Stimulated activated naive CD8-positive, alpha-beta T cell treated with anti-CD3 and anti-CD28 coated beads, Interleukin-15, amount 100 ng/mL, for 72 hours (primary cell): ENCODE measurements at regions not wholly inside any gene's neighbourhood (a gene's known extent, or its start where the extent isn't known, plus 50 kb on each side); places are given as distances from the start of the nearest gene placed in this dataset.
A peak's percentile ranks its signal among the peaks of the same experiment; 100 is the strongest.
"Not testable (repeated sequence)": the region's sequence is repeated elsewhere in the genome, so short reads cannot be mapped to it uniquely, and the experiment has no call there.

Source experiments
- ATAC-seq: fragments of 150-1000 bp; cut with Tn5 transposase; 2 replicates; pipeline ENCODE4 v1.10.0; 2021; ENCODE audit warnings: mild to moderate bottlenecking, moderate library complexity
- DNase-seq, 2 donors: peaks; one replicate each; pipeline ENCODE4 v3.0.0; 2021 to 2022
- H3K27ac Mint-ChIP-seq, 2 donors: one replicate each; pipeline ENCODE4 v1.8.0; 2022; ENCODE audit warnings: mild to moderate bottlenecking in 2 of 2, mixed read lengths in 2 of 2, moderate library complexity in 2 of 2
- H3K27me3 Mint-ChIP-seq: one replicate; pipeline ENCODE4 v1.8.0; 2022; ENCODE audit warnings: mixed read lengths
- H3K4me1 Mint-ChIP-seq: one replicate; pipeline ENCODE4 v1.8.0; 2022; ENCODE audit warnings: mild to moderate bottlenecking, mixed read lengths
- H3K4me3 Mint-ChIP-seq, 2 donors: one replicate each; pipeline ENCODE4 v1.8.0; 2022; ENCODE audit warnings: mild to moderate bottlenecking in 2 of 2, mixed read lengths in 2 of 2, moderate library complexity in 1 of 2
- H3K9me3 Mint-ChIP-seq, 2 donors: one replicate each; pipeline ENCODE4 v1.8.0; 2022; ENCODE audit warnings: mixed read lengths in 2 of 2

DNA sequence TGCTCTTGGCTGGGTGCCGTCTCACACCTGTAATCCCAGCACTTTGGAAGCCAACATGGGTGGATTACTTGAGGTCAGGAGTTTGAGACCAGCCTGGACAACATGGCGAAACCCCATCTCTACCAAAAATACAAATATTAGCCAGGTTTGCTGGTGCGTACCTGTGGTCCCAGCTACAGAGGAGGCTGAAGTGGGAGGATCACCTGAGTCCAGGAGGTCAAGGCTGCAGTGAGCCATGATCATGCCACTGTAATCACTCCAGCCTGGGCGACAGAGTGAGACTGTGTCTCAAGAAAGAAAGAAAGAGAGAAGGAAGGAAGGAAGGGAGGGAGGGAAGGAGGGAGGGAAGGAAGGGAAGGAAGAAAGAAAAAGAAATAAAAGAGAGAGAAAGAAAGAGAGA is 103.2 kb upstream of the RFX8 start:
- not testable (repeated sequence) for H3K4me1 Mint-ChIP-seq, H3K27me3 Mint-ChIP-seq, H3K4me3 Mint-ChIP-seq, ATAC-seq, DNase-seq
- H3K9me3 Mint-ChIP-seq: peaks cover 0 to 15% of the 10 kb centered on the region in 2 donors
- peak overlapping the region in 1 of 2 donors; percentile 63 for H3K27ac Mint-ChIP-seq

DNA sequence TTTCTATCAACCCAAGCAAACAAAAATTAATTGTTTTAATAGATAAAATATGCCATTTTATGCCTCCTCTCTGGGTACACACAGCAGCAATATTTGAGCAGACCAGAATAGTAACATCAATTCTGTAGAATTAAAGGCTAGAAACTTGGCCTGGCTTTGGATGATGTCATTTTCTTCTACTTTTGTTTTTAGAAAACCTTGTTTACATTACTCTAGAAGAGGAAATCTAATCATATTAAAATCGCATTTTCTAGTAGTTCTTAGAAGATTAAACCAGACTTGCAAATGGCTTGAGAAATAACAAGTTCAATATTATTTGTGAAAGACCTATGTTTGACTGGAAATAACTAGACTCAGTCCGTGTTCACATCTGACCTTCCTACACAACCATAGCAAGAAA is 102.3 kb upstream of the RFX8 start:
- DNase-seq: no peak
- Mint-ChIP-seq H3K4me3 (no peak overlapping the region), H3K27ac (no peak overlapping the region), H3K9me3 (peaks cover 0 to 14% of the 10 kb centered on the region in 2 donors), H3K4me1 (peaks cover 6% of the 10 kb centered on the region), H3K27me3 (no peaks in the 10 kb centered on the region)
- no peak for ATAC-seq

DNA sequence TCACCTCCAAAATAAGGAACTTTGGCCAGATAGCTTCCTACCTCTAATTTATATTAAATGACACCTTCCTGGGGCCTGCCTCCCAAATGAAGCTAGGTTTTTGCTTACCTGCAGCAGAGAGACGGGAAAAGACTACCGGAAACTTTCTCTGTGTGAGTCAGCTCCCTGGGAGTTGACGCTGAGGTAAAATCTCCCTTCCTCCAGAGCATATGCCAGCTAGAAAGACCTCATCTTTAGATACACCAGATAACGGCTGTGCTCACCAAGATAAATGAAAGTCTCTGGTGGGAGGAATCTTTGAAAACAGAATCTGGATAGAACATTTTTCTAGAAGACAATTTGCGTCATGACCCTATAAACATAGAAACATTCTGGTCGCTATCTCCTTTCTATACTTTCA is 99.7 kb upstream of the RFX8 start:
- no peaks in the 10 kb centered on the region for H3K9me3 Mint-ChIP-seq
- no peak overlapping the region for H3K4me3 Mint-ChIP-seq
- ATAC-seq (no peak), DNase-seq (no peak)
- H3K27me3 Mint-ChIP-seq: no peaks in the 10 kb centered on the region
- H3K4me1 Mint-ChIP-seq: peaks cover 16% of the 10 kb centered on the region
- no peak overlapping the region for H3K27ac Mint-ChIP-seq

DNA sequence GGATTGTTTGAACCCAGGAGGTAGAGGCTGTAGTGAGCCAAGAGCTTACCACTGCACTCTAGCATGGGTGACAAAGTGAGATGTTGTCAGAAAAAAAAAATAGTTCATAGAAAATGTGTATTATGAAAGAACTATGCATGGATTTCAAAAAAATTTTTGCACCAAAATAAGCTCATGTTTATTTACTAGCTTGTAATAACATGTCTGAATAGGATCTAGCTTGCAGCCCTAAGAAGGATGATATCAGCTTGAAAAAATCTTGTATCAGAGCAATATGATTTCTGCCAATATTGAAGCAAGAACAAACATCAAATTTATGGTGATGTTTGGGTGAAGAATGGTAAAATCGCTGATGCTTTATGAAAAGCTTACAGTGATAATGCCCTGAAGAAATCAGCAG is 97.0 kb upstream of the RFX8 start:
- Mint-ChIP-seq H3K27me3 (no peaks in the 10 kb centered on the region), H3K4me3 (no peak overlapping the region), H3K4me1 (peaks cover 11% of the 10 kb centered on the region), H3K27ac (no peak overlapping the region), H3K9me3 (no peaks in the 10 kb centered on the region)
- no peak for DNase-seq
- ATAC-seq: no peak

DNA sequence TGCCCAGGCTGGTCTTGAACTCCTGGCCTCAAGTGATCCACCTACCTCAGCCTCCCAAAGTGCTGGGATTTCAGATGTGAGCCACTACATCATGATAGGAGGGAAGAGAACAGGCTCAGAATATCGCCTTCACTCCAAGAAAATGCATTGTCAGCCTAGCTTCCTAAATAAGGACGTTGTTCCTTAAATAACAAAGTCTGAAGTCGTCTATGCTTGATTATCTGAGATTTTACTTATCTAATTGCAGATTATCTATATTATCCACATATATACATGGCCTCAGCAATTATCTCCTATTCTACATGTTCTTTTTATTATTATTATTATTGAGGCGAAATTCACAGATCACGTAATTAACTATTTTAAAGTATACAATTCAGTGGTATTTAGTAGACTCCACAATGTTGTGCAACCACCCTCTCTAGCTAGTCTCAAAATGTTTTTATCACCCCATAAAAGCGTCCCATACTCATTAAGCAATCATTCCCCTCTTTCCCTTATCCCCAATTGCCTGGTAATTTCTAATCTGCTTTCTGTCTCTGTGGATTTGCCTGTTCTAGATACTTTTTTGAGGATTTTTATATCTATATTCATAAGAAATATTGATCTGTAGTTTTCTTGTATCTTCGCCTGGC is 95.1 kb upstream of the RFX8 start:
- ATAC-seq: no peak
- DNase-seq: no peak
- Mint-ChIP-seq H3K4me1 (peaks cover 12% of the 10 kb centered on the region), H3K27ac (no peak overlapping the region), H3K27me3 (no peaks in the 10 kb centered on the region), H3K4me3 (no peak overlapping the region), H3K9me3 (no peaks in the 10 kb centered on the region)

DNA sequence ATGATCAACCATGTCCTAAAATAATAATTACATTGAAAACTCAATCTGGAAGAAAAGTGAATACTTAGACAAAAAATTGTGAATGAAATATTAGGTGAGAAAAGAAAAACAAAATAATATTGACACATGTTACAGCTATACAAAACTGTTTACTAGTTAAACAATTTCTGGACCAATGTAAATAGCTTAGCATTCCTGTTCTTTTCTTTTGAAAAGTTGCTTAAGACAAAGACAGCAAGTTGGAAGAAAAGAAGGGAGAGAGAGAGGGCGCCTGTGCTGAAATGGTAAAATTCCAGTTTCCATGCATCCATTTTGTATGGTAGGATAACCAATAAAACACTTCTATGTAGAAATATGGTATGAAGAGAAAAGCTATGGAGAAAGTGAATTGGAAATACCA is 94.1 kb upstream of the RFX8 start:
- DNase-seq (no peak), ATAC-seq (no peak)
- Mint-ChIP-seq H3K27ac (no peak overlapping the region), H3K4me3 (no peak overlapping the region), H3K27me3 (no peaks in the 10 kb centered on the region), H3K9me3 (no peaks in the 10 kb centered on the region), H3K4me1 (peaks cover 17% of the 10 kb centered on the region)

DNA sequence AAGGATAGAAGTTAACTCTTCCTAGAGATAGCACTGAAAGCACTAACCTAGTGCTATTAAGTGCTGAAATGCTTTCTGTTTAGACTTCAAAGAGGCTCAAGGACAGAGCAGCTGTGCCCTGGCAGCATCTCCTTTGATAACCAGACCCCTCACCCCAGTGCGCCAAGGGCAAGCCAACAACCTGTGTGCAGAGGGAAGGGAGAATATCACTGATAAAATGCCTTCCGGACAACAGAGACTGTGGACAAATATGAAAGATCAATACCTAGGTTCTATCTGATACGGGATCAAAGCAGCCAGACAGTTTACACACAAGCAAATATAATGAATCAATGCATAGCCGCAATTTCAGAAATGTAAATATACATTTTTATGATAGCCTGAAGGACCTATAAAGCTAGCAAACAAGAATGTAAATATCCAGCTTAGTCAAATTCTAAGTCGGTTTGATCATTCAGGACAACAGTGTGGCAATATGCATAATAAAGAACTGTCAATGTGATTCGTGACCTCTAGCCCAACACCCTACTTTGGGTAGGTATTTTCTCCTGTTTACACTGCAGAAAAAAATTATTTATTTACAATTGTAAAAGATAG is 91.8 kb upstream of the RFX8 start:
- Mint-ChIP-seq H3K4me1 (peaks cover 29% of the 10 kb centered on the region), H3K9me3 (peaks cover 0 to 9% of the 10 kb centered on the region in 2 donors), H3K4me3 (no peak overlapping the region), H3K27me3 (no peaks in the 10 kb centered on the region), H3K27ac (no peak overlapping the region)
- no peak for ATAC-seq
- no peak for DNase-seq

DNA sequence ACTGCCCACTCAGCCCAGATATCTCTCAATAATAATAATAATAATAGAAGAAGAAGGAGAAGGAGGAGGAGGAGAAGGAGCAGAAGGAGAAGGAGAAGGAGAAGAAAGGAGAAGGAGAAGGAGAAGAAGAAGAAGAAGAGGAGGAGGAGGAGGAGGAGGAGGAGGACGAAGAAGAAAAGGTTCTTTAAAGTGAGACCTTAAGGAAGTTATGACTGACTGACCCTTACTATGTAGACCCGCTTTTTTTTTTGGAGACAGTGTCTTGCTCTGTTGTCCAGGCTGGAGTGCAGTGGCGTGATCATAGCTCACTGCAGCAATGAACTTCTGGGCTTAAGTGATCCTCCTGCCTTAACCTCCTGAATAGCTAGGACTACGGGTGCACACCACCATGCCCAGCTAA is 88.9 kb upstream of the RFX8 start:
- Mint-ChIP-seq H3K27ac (no peak overlapping the region), H3K4me3 (no peak overlapping the region), H3K4me1 (peaks cover 34% of the 10 kb centered on the region), H3K9me3 (peaks cover 12 to 23% of the 10 kb centered on the region in 2 donors), H3K27me3 (no peaks in the 10 kb centered on the region)
- DNase-seq (no peak), ATAC-seq (no peak)

DNA sequence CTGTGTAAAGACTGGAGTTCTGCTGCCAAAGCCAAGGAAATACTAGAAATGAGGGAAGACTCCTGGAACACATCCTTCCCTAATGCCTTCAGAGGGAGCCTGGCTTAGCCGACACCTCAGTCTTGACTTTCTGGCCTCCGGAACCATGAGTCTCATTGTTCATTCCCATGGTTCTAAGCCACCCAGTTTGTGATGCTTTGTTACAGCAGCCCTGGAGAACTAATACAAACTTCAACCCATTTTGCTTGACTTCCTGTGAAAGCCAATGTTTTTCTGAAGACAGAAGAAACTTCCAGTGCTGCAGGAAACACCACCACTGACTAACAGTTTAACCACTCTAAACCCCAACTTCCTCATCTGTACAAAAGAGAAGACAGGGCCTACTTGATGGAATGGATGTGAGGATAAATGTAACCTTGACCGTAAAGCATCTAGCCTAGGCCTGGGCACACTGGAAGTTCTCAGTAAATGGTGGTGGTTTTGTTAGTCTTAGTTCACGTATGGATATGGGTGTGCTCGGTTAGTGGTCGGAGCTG is 85.9 kb upstream of the RFX8 start:
- peaks cover 12 to 23% of the 10 kb centered on the region in 2 donors for H3K9me3 Mint-ChIP-seq
- H3K4me1 Mint-ChIP-seq: peaks cover 34% of the 10 kb centered on the region
- ATAC-seq (peak; percentile 56), DNase-seq (no peak)
- H3K27ac Mint-ChIP-seq: peak overlapping the region; percentile 80 to 94
- H3K27me3 Mint-ChIP-seq: no peaks in the 10 kb centered on the region
- H3K4me3 Mint-ChIP-seq: no peak overlapping the region

DNA sequence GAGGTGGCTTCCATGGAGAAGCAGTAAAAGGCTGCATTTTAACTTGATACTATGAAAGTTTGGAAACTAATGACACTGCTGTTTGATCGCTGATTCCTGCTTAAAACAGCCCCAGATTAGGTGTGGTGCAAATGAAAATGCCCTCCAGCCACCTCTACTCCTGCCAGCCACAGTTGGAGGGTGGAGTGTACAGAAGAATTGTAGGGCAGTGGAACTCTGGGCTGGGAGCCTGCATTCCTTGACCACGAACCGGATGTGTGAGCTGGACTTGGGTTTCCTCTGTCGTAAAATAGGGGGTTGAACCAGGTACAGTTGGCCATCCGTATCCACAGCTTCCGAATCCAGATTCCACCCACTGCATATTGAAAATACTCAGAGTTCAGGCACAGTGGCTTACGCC is 84.6 kb upstream of the RFX8 start:
- ATAC-seq (no peak), DNase-seq (no peak)
- peaks cover 12 to 23% of the 10 kb centered on the region in 2 donors for H3K9me3 Mint-ChIP-seq
- no peak overlapping the region for H3K27ac Mint-ChIP-seq
- no peak overlapping the region for H3K4me3 Mint-ChIP-seq
- H3K27me3 Mint-ChIP-seq: no peaks in the 10 kb centered on the region
- H3K4me1 Mint-ChIP-seq: peaks cover 28% of the 10 kb centered on the region

DNA sequence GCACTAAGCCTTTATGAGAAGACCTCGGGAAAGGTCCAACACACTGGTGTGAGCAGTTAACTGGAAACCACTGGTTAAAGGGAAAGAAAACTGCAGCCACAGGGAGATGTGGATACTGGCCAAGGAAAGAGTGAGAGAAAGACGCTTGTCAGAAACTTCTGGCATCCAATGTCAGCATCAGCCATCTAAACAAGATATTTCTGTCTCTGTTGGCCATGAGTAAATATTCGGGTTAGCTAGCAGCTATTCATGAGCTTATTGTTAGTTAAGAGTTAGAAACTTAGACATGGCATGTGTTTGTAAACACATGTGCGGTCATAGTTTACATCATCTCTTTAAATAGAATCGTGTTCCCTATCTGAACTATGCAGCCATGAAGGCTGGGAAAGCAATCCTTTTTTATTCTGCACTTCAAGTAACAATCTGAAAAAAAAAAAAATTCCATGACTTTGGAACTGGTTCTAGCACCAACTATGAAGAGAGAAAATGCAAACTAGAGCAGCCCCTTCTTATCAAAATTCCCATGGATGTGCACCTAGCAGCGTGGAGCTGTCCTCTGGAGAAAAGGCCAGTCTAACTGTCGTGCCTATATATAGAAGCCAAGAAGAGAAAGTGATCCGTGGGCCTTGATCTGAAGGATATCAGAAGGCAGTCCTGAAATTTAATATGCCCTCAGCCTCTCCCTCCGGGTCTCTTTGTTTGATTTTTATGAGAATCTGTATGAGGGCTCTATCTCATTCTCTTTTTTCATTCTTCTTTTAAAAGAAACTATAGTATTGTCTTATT is 84.0 kb upstream of the RFX8 start:
- Mint-ChIP-seq H3K4me1 (peaks cover 28% of the 10 kb centered on the region), H3K27me3 (no peaks in the 10 kb centered on the region), H3K4me3 (no peak overlapping the region), H3K9me3 (peaks cover 12 to 23% of the 10 kb centered on the region in 2 donors), H3K27ac (no peak overlapping the region)
- ATAC-seq: no peak
- no peak for DNase-seq

DNA sequence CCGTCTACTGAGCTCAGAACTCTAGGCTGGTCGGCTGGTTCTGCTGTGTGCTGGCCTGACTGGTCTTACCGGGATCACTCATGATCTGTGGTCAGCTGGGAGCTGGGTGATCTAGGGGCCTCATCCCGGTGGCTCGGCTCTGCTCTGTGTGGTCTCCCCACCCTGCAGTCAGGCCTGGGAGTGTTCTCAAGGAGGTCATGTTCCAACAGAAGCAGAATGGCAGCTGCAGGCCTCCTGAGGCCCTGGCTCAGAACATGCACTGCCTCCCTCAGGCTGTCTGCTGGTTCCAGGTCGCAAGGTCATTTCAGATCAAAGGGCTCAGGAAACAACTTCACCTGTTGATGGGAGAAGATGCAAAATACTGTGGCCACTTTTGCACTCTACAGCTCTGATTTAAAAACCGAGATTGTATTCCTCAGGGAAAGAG is 81.1 kb upstream of the RFX8 start:
- Mint-ChIP-seq H3K9me3 (peaks cover 9 to 10% of the 10 kb centered on the region in 2 donors), H3K4me1 (peaks cover 23% of the 10 kb centered on the region), H3K27me3 (no peaks in the 10 kb centered on the region), H3K4me3 (no peak overlapping the region), H3K27ac (no peak overlapping the region)
- DNase-seq: no peak
- no peak for ATAC-seq

DNA sequence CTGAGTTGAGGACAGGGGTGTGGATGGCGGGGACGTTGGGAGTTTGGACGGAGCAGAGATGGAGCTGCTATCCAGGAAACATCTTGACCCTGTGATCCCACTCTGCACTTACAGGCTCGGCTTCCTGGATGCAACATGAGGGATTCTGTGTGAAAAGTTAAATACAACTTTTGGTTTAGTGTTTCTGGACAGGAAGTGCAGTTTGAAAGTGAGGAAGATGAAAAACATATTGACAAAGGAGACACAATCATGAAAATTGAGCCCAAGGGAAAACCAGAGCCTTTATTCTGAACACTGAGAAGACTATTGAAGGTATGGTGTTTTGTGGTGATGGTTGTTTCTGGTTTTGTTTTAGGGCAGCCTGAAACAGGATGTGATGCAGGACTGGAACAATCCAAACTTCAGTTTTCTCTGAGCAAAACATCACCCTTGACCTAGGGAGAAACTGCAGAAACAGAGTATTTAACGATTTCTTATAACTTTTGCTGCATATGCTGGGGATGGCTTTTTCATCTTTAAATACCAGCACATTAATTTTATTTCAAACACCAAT is 76.5 kb upstream of the RFX8 start:
- DNase-seq (no peak), ATAC-seq (peak; percentile 67)
- H3K4me3 Mint-ChIP-seq: peak overlapping the region in 1 of 2 donors; percentile 18
- H3K27me3 Mint-ChIP-seq: no peaks in the 10 kb centered on the region
- H3K9me3 Mint-ChIP-seq: peaks cover 0 to 6% of the 10 kb centered on the region in 2 donors
- peaks cover 19% of the 10 kb centered on the region for H3K4me1 Mint-ChIP-seq
- peak overlapping the region in 1 of 2 donors; percentile 47 for H3K27ac Mint-ChIP-seq

DNA sequence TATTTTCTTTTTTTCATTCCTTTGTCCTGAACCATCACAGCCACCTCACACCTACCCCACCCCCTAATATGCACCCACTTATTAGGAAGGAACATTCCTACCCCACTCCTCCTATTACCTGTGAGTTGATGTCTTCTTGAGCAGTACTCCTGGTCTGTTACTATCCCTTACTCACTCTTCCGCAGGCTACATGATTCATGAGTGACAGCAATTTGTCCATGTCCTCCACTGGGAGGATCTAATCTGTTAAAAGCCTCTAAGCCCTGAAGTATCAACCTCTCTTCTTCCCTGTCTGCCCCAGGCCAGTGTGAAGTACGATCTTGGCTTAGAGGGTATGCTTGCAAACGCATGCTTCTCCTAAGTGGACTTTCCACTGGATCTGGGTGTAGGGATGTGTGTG is 75.6 kb upstream of the RFX8 start:
- H3K4me1 Mint-ChIP-seq: peaks cover 19% of the 10 kb centered on the region
- no peak overlapping the region for H3K4me3 Mint-ChIP-seq
- ATAC-seq (no peak), DNase-seq (no peak)
- peaks cover 0 to 6% of the 10 kb centered on the region in 2 donors for H3K9me3 Mint-ChIP-seq
- peak overlapping the region in 1 of 2 donors; percentile 4 for H3K27ac Mint-ChIP-seq
- no peaks in the 10 kb centered on the region for H3K27me3 Mint-ChIP-seq

DNA sequence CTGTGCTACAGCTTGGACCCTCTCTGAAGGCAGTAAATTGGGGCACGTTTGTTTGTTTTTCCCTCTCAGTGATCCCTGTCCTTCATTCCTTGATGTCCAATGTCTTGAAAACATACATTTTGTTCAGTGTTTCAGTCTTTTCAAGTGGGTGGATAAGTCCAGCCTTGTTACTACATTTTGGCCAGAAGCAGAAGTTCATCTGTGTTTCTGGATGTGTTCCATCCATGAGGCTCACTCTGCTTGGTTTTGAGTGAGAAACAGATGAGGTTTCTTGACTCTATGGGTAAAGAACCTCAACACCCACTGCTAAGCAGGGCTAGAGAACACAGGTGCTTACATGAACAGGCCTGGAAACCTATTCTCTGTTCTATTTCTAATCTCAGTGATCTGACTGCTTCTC is 74.5 kb upstream of the RFX8 start:
- ATAC-seq: no peak
- H3K9me3 Mint-ChIP-seq: peaks cover 0 to 6% of the 10 kb centered on the region in 2 donors
- no peak overlapping the region for H3K4me3 Mint-ChIP-seq
- DNase-seq: no peak
- peaks cover 19% of the 10 kb centered on the region for H3K4me1 Mint-ChIP-seq
- no peaks in the 10 kb centered on the region for H3K27me3 Mint-ChIP-seq
- H3K27ac Mint-ChIP-seq: no peak overlapping the region
